ENCODE measurements at regions not wholly inside any gene's neighbourhood (a gene's known extent, or its start where the extent isn't known, plus 50 kb on each side); places are given as distances from the start of the nearest gene placed in this dataset.

DNA sequence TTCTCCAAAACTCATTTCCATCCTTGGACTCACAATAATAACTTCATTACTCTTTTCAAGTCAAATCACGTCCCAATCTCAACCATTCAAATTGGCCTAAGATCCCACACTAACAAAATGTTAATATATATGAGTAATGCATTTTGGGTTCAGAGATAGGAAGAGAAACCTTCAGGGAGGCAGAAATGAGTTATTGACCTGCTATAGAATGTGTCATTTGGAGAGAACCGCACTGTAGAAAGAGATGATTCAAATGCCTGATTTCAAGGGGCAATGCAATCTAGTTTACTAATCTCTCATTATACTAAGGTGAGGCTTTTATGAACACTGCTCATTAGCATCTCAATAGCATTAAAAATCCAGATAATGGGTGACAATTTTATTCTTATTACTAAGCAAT lies 1595.0 kb upstream of the GOT2 start:
- DNase-seq: no peak

DNA sequence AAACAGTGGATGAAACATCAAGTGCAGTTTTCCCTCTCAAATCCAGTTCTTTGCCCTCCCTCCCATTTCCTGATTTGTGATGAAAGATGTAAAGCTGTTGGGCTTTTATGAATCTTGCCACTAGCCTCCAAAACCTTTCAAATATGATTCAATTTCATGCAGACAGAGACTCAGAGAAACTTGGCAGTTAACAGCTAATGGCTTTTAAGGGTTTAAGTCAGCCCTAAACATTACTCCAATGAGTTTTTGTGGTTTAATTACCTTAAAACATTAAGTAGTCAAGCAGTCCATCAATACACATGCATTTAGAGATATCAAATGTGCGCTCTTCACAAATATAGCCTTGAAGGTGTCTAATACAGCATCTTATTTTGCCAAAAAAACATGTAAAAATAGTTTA lies 1594.0 kb upstream of the GOT2 start:
- no peak for DNase-seq

DNA sequence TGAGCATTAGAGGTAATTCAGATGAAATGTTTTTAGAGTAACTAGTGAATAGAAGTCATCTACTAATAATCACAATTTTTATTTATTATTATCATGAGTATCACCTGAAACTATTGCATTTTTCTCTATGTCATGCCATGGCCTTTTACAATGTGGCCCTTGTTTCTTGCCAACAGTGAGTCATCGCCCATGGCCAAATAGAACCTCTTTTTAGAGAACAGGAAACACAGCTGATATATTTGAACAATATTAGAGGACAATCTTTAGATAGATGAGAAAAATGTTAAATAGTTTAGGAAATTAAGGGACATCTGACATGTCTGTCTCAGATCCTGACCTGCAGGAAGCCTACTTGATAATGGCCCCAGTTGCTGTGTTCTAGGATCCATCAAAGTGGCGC lies 1584.4 kb upstream of the GOT2 start:
- DNase-seq: no peak

DNA sequence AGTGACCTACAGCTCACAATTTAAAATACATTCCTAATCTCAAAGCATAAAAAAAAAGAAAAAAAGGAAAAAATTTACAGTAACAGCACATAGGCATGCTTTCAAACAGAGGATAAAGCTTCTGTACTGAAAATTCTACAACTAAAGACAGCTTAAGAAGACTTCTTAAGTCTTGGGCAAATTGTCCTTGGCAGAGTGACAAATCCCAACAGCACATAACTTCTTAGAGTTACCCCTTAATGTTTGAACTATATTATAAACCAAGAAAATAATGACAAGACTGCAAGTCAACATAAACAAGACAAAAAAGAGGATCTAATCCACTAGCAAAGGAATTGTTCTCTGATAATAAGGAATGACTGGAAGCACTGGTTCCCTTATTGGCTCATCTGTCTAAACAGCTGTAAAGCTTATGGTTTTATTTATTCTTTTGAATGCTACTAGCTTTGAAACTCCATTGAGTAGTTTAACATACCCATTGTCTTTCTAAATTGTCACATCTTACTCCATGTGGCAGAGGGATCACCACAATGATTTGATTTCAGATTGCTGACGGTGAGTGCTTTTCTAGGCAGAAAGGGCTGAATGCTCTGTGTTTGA lies 1576.8 kb upstream of the GOT2 start:
- DNase-seq: no peak

DNA sequence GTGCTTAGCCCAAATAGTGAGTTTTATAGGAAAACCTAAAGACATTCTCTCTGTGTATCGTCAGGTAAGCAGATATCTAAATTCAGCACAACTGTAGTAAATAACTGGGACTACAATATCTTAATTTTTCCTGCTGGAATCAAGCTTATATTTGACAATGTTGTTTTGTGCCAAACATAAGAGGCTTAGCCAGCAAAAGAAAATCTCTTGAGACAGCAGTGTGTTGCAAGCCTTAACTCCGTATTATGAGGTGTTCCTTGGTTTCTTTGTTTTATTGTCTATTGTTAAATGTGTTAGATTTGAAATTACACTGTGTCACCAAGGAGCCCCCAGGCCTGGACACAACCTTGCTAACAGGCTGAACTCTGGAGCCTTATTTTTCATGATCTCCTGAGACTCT lies 1570.6 kb upstream of the GOT2 start:
- DNase-seq: no peak

DNA sequence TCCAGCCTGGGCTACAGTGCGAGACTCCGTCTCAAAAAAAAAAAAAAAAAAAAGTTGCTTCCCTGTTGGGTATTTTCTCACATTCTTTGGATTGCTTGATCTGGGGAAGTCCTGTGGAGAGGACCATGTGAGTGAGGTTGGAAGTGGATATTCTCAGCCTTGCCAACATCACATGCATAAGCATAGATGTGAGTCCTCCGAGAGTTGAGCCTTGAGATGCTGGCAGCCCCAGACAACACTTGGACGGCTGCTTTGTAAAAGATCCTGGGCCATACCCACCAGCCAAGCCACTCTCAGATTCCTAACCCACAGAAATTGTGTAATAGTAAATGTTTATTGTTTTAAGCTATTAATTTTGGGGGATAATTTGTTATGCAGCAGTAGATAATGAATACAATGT lies 1570.0 kb upstream of the GOT2 start:
- no peak for DNase-seq

DNA sequence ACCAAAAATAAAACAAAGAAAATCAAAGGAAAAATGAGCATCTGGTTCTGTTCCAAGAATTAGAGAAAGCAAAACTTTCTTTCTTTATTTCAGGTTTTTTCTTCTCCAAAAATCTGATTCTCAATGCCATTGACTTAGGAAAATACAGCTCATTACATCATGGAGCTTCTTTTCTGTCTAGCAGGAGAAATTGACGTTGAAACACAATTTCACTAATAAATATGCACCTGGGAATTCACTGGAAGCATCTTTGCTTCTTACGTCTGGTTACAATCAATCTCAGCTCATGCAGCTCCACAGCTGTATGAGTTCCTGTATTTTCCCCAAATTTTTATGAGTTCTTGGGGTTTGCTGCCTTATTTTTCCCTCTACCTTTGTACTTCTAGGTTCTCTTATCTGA lies 1568.6 kb upstream of the GOT2 start:
- no peak for DNase-seq

DNA sequence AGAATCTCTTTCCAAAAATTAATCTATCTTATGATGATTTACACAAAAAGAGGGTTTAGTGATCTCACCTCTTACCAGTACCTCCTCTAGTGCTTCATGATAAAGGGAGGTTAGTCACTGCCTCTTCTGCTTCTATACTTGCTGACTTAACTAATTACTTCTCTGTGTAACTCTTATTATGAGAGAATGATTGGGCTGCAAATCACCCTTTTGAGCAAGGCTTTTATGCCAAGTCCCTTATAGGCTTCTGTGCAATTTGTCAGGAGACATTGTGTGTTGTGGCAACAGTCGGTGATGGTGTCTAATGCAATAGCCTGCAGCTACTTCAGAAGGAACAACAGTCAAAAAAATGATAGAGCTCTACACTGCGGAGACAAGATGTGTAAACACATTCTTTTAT lies 1568.1 kb upstream of the GOT2 start:
- DNase-seq: no peak

DNA sequence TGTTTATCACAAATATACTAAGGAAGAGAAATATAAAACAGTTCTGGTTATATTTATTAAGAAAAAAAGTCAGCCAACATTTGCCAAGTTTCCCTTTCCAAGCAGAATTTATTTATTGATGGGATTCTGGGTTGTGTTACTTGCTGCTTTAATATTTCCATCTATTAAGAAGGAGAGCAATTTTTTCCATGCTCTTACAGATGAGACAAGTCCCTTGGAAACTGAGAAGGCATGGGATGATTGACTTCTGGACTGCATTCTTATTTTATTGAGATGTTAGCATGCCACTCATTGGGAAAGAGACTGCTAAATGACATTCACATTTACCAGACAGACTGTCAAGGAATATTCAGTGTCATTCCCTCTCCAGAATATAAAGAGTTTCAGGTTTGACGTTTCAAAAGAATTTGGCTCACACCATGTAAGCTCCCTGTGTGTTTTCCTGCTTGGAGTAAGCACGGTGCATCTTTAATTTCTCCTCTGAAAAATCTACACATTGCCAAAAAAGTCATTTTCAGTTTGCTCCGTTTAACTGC lies 1565.2 kb upstream of the GOT2 start:
- no peak for DNase-seq

DNA sequence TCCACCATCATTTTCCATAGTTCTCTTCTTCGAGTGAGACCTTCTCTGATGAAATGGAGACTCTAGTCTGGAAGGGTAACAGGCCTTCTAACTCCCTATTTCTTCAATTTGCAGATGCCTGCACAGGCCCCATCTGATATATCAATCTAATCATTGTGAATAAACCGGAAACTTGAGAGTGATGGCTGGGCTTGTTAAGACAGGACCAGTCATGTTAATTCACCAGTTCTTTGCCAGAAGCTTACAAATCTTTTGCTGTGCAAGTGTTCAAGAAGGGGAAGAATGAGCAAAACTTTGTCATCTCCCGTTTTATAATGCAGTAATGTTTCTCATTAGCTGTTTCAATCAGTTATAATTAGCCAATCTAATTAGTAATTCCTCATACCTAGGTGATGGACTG lies 1561.3 kb upstream of the GOT2 start:
- no peak for DNase-seq

DNA sequence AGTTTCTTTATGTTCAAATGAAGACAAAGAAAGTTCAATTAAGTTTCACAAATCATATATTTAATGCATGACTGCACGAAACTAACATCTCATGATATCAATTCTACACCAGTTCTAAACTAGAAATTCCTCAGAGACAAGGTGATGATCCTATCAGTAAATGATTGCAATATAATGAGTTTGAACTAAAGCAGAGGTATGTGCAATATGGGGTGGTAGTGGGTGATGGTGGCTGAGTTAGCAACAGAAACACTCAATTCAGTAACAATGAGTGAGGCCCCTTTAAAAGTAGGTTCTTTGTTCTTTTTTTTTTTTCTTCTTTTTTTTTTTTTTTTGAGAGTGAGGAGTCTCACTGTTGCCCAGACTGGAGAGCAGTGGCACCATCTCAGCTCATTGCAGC lies 1551.7 kb upstream of the GOT2 start:
- no peak for DNase-seq

DNA sequence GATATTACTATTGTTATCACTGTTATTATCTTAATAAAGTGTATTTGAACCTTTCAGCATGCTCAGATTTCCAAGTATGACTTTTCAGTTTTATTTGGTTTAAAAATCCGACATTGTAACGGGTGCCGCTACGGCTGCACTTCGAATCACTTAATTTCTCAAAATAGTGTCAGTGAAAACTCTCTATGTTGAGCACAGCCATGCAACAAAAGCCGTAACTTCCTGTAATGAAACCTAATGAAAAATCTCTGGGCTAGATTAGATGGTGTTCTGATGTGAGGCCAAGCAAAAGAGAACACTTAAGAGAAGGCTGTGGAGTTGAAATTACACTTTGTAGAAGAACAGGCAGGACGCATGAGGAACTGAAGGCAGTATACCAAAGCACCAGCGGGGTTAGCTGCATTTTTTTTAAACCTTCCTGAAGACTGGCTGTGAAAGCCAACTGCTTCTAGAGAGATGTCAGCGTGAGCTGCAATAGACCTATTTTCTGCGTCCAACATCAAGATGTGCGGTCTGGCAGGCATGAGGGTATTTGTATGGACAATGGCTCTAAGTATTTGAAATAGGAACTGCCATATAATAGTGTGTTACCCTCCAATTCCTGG lies 1545.0 kb upstream of the GOT2 start:
- no peak for DNase-seq

DNA sequence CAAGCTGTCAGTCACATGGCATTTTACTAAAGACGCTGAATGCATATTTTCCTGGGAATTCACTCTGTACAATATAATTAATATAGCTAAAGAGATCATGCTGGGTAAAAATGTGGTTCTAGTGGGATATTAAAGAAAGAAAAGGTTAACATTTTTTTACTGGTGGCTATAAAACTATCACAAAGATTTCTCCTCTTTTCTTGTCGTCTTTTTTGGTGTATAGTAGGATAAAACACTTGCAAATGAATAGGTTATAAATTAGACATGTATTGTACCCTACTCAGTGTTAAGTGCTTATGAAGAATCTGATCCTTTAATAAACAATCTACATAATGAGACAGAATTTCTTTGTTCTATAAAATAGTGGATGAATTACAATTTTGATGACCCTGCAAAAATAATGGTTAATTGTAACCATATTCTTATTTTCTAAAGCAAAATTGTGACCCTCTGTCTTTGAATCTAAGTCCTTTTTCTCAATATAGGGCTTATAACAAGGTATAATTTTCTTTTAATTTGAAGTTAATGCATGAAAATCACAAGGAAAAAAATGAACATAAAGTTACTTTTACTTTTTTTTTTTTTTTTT lies 1540.4 kb upstream of the GOT2 start:
- DNase-seq: no peak

DNA sequence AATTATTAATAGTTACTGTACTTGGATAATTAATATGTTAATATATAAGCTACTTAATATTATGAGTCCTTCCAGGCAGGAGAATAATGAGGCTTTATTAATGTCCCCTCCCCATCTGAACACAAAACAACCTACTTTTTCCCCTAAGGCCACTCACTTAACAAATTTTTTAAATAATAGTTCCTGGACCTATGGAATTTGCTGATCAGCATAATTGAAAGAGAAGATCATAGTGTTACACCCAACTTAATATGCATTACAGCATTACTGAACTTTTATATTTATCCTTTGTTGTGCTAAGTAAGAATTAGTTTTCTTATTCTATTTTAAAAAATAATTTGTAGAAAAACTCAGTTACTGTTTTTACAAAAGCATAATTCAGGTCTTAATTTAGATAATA lies 1537.7 kb upstream of the GOT2 start:
- DNase-seq: no peak

DNA sequence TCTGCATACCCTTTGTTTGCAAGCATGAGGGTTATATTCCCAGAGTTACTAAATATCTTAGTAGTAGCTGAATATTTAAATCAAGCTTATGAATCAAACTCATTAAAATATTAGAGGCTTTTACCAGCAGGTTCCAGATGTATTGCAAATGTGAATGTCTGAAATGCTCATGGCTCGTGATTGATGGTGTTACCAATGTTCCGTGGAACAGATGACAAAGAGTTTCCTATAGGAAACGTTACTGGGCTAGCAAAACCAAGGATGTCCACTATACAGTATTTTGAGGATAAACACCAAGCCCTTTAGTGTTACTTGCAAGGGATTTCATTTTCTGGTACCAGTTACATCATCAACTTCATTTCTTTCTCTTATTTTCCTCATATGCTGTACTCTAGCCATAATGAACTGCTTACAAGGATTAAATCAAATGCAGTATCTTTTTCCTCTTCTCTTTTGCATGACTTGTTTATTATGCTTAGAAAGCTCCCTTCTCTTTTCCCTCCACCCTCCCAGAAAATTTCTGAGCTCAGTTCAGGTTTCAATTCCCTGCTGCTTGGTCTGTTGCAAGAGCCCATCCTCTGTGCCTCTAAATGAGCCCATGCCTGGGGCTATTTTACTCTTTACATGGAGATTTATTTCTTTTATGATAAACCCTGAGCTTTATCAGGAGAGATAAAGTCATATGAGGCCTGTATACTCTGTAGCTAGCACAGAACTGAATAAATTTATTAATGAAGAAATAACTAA lies 1537.1 kb upstream of the GOT2 start:
- no peak for DNase-seq

DNA sequence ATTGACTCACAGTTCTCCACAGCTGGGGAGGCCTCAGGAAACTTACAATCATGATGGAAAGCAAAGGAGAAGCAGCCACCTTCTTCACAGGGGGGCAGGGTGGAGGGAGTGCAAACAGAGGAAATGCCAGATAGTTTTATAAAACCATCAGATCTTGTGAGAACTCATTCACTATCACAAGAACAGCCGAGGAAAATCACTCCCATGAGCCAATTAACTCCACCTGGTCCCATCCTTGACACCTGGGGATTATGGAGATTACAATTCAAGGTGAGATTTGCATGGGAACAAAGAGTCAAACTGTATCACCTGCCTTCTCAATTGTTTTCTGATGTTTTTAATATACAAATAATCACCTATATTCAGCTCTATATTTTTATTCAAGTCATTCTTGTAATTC lies 1527.3 kb upstream of the GOT2 start:
- no peak for DNase-seq

DNA sequence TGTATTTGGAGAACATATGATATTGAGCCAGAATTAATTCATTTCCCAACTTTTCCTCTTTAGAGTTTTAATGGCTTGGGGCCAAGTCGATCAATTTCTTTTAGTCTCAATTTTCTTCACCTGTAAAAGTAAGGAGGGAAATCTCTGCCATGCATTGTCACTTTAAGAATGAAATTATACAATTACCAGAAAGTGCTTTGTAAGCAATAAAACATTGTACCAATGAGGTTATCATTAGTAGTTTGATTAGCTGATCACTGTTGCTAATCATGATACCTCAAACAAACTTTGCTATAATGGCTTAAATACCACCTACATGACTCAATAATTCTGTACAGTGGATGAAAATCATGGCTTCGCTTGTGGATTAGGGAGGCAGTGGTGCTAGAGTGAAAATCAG lies 1525.8 kb upstream of the GOT2 start:
- DNase-seq: no peak

DNA sequence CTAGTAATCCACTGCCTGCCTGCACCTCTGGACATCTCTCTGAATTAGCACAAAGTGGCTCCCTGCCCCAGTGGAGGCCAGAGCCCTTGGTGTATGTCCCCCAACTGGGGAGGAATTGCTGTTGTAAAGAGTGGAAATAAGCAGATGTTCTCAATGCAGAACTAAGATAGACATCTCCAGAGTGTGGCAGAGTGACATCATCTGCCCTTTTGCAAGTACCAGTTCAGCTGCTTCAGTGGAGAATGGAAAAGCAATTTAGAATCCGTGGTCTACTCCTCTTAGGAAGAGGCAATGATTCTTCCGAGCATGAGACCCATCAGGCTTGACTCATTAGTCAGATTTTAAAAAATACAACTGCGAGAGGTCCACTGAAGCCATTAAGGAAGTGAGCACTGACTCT lies 1512.0 kb upstream of the GOT2 start:
- DNase-seq: no peak

DNA sequence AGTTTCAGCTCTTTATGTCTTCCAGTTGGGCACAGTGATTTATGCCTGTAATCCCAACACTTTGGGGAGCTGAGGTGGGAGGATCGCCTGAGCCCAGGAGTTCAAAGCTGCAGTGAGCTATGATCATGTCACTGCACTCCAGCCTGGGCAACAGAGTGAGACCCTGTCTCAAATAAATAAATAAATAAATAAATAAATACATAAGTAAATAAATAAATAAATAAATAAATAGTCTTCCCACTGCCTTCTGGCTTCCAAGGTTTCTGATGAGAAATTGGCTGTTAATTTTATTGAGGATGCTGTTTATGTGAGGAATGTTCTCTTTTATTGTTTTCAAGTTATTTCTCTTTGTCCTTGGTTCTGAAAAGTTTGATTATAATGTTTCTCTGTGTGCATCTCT lies 1507.6 kb upstream of the GOT2 start:
- no peak for DNase-seq

DNA sequence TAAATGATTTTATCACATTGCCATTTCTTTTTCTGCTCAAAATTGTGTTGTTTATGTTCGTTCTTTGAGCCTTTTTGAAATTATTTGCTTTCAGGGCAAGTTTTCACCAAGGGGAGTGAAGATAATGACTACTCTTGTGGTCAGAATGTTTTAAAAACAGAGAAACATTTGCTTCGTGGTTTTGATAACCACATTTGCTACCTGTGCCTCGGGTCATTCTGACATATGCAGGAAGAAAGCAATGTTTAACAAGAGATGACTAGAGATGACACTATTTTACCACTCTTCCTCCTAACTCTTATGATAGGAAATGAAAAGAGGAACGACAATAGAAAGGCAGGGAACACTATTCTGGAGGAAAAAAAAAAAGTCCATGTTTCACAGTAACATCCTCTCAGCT lies 1496.5 kb upstream of the GOT2 start:
- DNase-seq: no peak

DNA sequence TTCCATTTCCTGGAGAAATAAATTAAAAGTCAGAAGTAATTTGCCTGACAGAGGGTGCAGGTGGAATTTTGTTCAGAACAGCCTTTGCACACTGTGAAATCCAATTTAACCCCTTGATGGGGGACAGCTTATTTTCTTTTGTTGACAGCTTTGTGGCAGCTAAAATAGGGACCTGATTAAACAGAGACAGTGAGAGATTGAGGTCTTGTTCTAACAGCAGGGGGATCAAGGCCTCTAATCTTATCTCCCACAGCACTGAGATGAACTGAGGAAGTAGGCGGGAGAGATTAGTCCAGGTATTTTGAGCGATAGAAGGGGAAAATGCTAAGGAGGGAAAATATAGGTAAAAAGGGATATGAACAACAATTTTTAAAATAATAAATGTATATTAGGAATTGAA lies 1491.4 kb upstream of the GOT2 start:
- no peak for DNase-seq

DNA sequence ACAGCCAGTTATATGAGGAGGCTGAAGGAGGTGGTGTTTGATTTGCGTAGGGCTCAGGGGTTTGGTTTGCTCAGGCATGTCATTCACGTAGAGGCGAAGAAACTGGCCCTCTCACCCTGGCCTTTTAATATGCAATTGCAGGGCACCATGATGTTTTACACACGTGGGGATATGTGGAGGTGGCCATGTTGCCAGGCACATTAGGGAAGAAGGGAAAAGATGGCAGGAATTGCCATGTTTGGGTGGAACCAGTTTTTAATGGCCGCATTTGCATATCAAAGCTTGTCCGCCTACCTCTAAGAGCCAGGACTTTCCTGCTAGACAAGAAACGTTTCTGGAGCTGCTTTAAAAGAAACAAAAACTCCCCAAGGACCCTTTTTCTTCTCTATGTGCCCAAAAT lies 1483.7 kb upstream of the GOT2 start:
- no peak for DNase-seq

DNA sequence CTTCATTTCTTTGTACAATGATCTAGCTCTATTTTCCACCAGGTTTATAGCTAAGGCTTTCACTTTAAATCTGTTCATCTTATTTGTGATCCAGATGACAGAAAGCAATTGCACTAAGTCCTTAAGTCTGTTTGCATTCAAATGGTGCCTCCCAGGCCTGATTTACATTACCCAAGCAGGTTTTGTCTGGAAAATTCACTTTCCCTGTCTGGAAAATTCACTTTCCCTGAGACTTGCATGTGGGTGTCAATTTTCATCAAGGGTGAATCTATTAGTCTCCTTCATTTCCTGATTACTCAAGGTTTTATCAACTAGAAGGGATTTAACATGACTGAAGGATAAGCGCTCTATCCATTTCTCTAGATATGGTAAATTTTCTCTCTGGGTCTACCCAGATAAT lies 1480.2 kb upstream of the GOT2 start:
- DNase-seq: no peak

DNA sequence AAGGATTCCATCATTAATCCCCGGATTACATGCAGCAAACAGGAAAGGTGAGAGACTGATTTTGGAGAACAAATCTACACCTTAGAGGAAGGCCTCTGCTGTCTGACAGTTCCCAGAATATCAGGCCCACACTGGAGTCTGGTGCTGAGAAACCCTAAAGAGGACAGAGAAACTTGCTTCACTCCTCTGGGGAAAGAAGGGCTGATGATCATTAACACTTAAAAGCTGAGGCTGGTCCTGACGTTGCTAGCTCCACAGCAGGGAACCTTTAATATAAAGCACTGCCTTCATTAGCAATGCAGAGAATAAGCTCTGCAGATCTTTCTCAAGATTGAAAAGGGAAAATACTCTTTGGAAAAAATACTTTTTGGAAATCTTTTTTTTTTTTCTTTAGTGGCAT lies 1472.4 kb upstream of the GOT2 start:
- no peak for DNase-seq

All from COR-L47 (cell line).